COR-L47 (cell line): ENCODE measurements at regions not wholly inside any gene's neighbourhood (a gene's known extent, or its start where the extent isn't known, plus 50 kb on each side); places are given as distances from the start of the nearest gene placed in this dataset.
A peak's percentile ranks its signal among the peaks of the same experiment; 100 is the strongest.

Source experiments
- DNase-seq: peaks from one replicate; lab custom pipeline; 2025; lab: John Stamatoyannopoulos, UW

DNA sequence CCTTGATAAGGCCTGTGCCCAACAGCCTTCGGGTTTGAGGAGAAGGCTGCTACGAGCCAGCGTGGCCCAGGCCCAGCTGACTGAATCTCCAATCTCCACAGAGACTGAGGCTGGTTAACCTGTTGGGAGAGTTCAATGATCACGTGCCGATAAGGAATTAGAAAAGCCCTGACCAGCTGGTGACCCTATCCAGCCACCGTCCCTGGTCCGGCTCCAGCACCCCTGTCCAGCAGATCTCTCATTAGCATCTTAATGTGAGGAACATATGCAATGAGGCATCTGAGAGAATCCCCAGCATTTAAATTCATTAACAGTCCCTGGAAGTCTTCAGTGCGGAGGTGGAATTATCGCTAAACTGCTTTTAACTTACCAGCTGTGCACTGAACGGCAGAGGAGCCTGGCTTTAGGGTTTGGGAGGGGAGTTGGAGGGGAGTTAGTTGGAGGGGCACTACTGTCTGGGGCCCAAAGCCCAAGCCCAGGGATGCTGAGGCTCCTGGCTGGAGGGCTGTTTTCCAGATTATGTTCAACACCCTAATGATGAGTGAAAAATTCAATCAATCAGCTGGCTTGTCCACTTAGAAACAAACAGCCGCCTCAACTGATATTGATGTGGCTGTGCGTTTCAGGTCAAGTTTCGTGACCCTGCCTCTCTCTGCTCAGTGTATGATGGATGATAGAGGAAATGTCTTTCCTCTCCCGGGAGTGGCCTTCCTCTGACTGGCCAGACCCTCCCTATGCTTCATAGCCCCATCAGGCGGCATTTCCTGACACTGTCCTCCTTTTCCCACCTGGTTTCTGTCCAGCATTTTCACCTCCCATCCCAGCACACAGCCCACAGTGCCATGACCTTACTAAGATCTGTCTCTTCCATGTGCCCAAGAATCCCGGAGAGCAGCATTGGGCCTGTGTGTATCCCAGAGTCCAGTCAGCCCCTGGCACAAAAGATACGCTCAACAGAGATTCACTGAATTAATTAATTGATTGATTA, 184.5 kb downstream of the CCT6B start:
- DNase-seq, result no peak

DNA sequence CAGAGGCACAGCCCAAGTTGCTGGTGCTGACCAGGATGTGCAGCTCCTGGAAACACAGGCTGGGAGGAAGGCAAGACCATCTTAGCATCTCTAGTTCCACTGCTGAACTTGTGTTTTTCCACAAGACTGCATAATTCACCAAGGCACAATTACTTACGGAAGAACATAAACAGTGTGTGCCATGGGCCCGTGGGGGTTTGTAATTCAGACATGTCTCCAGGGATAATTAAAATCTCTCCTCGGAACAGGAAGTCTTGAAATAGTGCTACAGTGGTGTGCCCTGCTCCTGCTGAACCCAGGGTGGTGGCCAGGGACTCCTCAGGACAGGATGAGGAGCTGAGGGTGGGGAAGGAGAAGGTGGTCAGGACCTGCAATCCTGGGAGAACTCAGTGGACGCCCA, 188.2 kb downstream of the CCT6B start:
- DNase-seq, result no peak

- no peak for DNase-seq
Observed at GRCh38 chr17:34771891-34772290, 189.4 kb downstream of the CCT6B start.

DNA sequence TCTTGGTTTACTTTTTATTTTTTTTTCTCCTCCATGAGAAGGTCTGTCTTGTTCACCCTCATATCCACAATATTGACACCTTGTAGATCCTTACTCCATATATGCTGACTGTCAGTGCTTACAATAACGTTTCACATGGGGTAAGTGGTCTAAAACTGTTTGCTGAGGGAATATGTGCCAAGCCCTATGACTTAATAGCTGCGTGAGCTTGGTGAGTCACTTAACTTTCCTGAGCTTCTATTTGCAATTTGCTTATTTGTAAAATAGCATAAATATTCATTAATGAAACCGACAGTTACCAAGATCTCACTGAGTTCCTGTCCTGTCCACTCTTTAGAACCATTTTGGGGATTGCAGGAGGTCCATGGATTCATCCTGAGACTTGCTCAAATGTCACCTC, 190.7 kb downstream of the CCT6B start:
- no peak for DNase-seq

DNA sequence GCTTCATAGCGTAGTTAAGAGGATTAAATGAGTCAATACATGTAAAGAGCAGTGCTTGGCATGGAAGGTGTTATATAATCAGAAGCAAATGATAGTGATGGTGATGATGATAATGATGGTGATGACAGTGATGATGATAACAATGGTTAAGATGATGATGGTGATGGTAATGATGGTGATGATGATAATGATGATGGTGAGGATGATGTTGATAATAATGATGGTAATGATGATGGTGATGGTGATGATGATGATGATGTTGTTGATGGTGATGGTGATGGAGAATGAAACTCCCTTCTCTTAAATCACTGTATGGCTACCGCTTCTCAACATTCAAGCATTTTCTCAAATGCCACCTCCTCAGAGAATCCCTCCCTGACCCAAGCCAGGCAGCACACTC, 190.5 kb downstream of the TMEM132E start:
- no peak for DNase-seq

DNA sequence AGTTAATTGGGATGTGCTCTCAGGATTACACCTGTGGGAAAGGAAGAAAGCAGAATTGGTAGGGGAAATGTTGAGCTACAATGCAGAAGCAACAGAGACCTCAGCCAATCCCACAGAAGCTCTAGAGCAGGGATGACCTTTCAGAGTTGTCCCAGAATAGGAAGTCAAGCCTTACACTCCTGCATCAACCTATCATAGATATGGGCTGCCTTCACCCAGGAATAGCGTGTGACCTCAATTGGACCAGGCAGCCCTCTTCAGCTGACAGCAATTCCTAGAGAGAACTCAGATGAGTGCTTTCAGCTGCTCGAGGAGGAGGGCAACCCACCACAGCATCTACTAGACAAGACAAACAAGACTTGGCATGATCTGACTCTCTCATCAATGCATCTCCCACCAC, 189.7 kb downstream of the TMEM132E start:
- no peak for DNase-seq

- no peak for DNase-seq
Observed at GRCh38 chr17:34765291-34765690, 185.9 kb downstream of the TMEM132E start.

DNA sequence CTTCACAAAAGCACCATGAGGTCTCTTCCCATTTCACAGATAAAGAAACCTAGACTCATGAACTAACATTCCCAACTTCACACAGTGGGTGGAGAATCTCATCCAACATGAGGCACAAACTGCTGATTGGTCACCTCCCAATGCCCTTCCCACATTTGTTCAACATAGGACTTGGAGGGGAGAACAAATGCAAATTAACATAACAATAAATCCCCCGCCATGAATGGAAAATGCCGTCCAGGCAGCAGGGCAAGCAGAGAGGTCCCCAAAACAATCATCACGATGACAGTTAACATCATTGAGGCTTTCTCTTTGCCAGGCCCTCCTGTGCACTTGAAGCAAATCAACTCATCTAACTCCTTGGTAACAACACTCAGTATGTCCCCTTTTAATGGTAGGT, 185.3 kb downstream of the TMEM132E start:
- DNase-seq, result no peak

- DNase-seq, result no peak
Observed at GRCh38 chr17:34763728-34764665, 184.6 kb downstream of the TMEM132E start.

GRCh38 chr17:34762078-34762477, 182.7 kb downstream of the TMEM132E start:
- DNase-seq, result no peak

GRCh38 chr17:34761646-34762045, 182.3 kb downstream of the TMEM132E start:
- no peak for DNase-seq

DNA sequence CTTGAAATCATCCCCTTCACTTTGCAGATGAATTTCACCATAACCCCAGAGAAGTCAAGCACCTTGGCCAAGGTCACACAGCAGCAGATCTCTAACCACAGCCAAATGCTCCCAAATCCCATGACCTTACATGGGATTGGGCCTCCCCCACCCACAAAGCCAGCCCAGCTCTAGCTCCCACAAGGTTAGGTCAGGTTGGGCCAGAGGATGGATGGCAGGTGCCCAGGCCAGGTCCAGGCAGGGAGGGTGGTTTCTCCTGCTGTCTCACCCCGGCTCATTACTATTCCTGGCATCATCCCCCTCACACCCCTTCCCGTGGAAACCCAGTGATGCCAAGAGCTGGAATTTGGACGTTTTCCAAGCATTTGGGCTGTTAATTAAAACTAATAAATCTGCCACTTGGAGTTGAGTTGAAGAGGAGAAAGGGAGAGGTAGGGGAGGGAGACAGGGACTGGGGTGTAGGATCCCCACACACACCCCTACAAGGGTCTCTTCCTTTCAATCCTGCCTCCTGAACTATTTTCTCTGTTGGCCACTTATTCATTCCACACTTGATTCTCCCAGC, 181.6 kb downstream of the TMEM132E start:
- DNase-seq, result peak; percentile 56

DNA sequence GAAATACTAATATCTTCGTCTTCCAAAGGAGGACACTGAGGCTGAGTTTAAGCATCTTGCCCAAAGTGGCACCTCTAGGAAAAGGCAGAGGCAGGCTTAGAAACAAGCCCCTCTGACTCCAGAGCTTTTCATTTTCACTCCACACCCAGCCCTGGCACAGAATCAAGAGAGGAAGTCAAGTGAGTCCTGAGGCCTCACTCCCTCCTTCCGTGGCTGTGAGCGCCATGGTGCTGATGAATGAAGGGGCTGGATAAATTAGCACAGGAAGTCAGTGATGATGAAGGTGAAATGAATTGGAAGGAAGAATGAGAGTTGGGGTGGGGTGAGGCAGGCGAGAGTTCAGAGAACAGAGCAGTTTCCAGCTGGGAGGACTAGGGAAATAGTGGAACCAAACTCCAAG, 179.3 kb downstream of the TMEM132E start:
- no peak for DNase-seq

- DNase-seq, result no peak
Observed at GRCh38 chr17:34758316-34758715, 178.9 kb downstream of the TMEM132E start.

GRCh38 chr17:34757611-34758010, 178.2 kb downstream of the TMEM132E start:
- DNase-seq, result no peak

DNA sequence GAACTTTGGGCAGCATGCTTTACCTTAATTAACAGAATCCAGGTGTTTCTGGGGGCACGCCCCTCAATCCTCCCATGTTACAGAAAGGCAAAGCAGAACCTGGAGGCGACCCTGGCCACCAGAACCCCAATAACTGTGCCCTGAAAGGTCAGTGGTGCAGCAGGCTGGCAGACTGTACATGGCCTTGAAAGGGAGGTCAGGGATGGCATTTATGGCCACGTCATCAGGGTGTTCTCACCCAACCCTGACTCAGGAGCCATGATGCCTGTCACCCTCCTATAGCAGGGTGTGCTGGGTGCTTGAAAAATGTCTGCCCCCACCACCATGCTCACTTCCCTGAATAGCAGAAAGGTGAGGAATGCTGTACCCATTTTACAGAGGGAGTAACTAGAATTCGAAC, 177.7 kb downstream of the TMEM132E start:
- DNase-seq, result no peak

DNA sequence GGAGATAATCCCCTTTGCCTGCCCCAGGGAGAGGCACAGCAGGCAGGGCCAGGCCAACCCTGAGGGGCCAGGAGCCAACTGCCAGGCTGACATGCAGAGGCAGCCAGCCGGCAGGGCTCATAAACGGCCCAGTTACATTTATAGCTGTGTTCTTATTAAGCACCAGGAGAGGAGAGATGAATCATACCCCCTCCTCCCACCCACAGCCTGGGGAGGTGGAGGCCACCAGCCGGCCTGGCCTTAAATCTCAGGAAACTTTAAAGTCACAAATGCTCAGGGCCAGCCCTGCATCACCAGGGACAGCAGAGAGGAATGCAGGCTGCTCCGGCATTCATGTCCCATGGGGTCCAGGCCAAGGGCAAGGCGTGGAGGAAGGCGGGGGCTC, 177.2 kb downstream of the TMEM132E start:
- no peak for DNase-seq

DNA sequence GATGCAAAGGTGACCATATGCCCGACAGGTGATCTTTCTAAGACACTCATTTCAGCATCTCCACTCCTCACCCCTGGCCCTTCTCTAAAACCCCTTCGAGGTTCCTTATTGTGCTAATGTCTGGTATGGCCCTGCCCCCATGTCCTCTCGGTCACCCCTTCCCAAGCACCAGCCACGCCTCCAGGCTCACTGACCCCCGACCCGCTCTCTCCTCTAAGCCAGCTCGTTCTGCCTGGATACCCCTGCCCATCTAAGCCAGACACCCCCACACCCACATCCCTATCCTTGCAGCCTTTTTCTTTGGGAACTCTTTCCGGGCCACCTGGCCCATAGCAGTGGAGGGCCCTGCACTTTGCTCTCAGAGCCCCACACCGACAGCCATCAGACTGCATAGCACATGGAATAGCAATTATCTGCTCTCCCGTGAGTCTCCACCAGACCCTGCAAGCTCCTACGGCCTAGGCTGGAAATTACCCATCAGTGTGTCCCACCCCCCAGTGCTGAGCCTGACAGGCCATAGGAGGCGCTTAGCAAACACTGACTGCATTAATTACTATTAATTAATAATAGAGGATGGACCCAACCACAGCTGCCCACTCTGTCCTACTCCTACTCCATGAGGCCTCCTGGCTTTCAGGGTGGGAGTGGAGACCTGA, 176.7 kb downstream of the TMEM132E start:
- DNase-seq, result no peak

GRCh38 chr17:34755371-34755770, 176.0 kb downstream of the TMEM132E start:
- no peak for DNase-seq

DNA sequence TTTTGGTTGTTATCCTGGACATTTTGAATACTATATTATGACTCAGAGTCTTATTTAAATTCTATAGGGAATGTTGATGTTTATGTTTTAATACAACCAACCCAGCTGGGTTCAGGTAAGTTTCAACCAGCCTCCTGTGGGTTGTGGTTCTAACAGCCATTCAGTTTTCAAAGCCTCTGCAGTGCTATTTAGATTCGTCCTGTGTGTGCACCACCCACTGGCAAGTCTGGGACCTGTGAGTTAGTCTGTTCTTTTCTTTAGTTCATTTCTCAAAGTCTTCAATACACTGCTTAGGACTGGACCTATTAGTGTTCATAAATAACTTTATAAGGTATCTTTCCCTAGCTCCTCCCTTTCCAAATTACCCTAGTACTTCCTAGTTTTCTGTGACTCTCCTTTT, 170.6 kb downstream of the TMEM132E start:
- DNase-seq, result no peak

DNA sequence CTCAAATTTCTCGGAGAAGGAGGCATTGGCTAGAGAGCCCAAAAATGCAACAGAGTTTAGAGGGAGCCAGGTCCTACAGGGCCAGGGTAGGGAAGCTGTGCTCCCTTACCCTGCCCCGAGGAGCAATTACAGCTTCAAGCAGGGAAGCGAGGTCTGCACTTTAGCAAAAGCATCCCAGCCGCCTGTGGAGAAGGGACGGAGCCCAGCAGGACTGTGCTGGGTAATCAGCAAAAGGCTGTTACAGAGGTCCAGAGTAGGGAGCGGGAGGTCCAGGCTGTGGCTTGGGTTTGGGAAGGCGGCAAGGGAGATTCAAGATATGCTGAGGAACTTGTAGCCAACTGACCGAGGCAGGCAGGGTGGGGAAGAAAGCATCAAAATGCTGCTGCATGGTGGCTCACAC, 162.6 kb downstream of the TMEM132E start:
- DNase-seq, result no peak
